ENCODE measurements at regions not wholly inside any gene's neighbourhood (a gene's known extent, or its start where the extent isn't known, plus 50 kb on each side); places are given as distances from the start of the nearest gene placed in this dataset.
A peak's percentile ranks its signal among the peaks of the same experiment; 100 is the strongest.

DNA sequence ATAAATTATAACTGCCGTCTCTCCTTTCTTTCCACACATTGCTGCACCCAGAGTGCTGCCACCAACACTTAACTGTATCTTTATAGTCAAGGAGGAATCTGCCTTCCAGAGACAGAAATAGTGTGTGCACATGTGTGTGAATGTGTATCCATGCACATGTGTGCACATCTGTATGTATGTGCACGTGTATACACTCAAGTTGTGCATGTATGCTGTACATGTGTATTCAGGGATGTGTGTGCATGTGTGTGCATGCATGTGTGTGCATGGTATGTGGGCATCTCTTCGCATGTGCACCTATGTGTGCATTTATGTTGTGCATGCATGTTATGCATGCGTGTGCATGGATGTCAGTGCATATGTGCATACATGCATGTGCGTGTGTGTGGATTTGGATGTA is 253.3 kb downstream of the KLF6 start:
- no peak for TF ChIP-seq EZH2 (IDR thresholded peaks at IDR 0.05; ENCODE audit: low read length, missing control alignments)
- TF ChIP-seq, protein P1, sequence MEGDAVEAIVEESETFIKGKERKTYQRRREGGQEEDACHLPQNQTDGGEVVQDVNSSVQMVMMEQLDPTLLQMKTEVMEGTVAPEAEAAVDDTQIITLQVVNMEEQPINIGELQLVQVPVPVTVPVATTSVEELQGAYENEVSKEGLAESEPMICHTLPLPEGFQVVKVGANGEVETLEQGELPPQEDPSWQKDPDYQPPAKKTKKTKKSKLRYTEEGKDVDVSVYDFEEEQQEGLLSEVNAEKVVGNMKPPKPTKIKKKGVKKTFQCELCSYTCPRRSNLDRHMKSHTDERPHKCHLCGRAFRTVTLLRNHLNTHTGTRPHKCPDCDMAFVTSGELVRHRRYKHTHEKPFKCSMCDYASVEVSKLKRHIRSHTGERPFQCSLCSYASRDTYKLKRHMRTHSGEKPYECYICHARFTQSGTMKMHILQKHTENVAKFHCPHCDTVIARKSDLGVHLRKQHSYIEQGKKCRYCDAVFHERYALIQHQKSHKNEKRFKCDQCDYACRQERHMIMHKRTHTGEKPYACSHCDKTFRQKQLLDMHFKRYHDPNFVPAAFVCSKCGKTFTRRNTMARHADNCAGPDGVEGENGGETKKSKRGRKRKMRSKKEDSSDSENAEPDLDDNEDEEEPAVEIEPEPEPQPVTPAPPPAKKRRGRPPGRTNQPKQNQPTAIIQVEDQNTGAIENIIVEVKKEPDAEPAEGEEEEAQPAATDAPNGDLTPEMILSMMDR (conservative IDR thresholded peaks at IDR 0.05 in 1 of 2, IDR thresholded peaks at IDR 0.05 in 1 of 2; ENCODE audit: low read depth in 1 of 2, low read length in 2 of 2), result no peak
- H2AFZ ChIP-seq (ENCODE audit: low read length), result no peak overlapping the region

DNA sequence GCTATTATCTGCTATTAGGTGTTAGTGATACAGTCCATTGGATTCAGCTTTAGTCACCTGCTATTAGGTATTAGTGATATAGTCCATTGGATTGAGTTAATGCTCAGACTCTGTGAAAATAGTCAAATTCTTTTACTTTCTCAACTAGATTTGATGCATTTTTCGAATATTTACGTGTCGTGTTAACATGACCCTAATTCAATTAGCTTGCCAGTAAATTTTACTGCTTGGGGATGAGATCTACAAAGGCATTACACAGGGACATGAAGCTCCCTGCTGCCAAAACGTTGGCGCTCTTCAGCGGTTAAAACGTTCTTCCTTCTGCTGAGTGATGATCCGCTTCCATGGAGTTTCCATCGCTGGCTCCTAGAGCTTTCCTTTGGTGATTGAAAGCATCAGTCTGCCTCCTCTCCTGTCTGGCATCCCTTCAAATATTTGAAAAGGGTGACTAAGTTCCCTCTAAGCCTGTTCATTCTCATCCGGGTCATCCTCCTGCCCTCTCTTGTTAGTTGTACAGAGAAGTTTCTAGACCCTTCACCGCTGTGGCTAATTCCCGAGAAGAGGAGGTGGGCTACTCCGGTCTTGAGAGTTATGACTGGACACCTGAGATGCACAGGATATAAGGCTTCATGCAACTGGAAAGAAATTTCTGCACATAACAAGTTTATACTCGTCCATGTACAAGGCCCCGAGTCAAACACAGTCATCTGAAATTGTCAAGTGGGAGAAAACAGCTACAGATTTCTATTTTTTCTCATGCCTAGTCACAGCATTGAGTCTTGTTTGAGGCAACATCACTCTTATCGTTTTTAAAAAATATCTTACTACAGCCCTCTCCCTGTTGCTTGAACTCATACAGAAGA is 254.0 kb downstream of the KLF6 start:
- H3K9me3 ChIP-seq (ENCODE audit: control insufficient read depth, insufficient read depth, low read depth, low read length), result no peaks in the 10 kb centered on the region
- H4K20me1 ChIP-seq (ENCODE audit: control insufficient read depth, extremely low read depth, insufficient read depth, low read length), result no peaks in the 10 kb centered on the region
- H3K27ac ChIP-seq (ENCODE audit: insufficient read depth, low read length), result no peak overlapping the region
- no peak overlapping the region for H2AFZ ChIP-seq (ENCODE audit: low read length)
- no peaks in the 10 kb centered on the region for H3K27me3 ChIP-seq (ENCODE audit: control insufficient read depth, insufficient read depth, low read length)
- no peaks in the 10 kb centered on the region for H3K79me2 ChIP-seq (ENCODE audit: control insufficient read depth, insufficient read depth, low read length)
- no peak overlapping the region for H3K4me3 ChIP-seq (replicated peaks in 1 of 4; ENCODE audit: control extremely low read depth in 1 of 4, insufficient read depth in 1 of 4, low read depth in 3 of 4, low read length in 4 of 4)
- no peaks in the 10 kb centered on the region for H3K36me3 ChIP-seq (ENCODE audit: control insufficient read depth, insufficient read depth, low read length)
- H3K9ac ChIP-seq (ENCODE audit: insufficient read depth, low read length), result no peak overlapping the region
- no peak overlapping the region for H3K4me2 ChIP-seq (ENCODE audit: extremely low read depth, insufficient read depth, low read length)
- peaks cover 13% of the 10 kb centered on the region for H3K4me1 ChIP-seq (ENCODE audit: control insufficient read depth, extremely low read depth, insufficient read depth, low read length)
- TF ChIP-seq, protein P1 (conservative IDR thresholded peaks at IDR 0.05 in 1 of 2, IDR thresholded peaks at IDR 0.05 in 1 of 2; ENCODE audit: low read depth in 1 of 2, low read length in 2 of 2), result no peak
- no peak for TF ChIP-seq EZH2 (IDR thresholded peaks at IDR 0.05; ENCODE audit: low read length, missing control alignments)
- DNase-seq (ENCODE audit: low read depth in 2 of 2), result peak in 1 of 2 donors; percentile 11

More for the DNA sequence above, 253.3 kb downstream of the KLF6 start:
- Histone ChIP-seq H3K79me2 (ENCODE audit: control insufficient read depth, insufficient read depth, low read length) (no peaks in the 10 kb centered on the region), H3K27ac (ENCODE audit: insufficient read depth, low read length) (no peak overlapping the region), H3K36me3 (ENCODE audit: control insufficient read depth, insufficient read depth, low read length) (no peaks in the 10 kb centered on the region), H3K4me2 (ENCODE audit: extremely low read depth, insufficient read depth, low read length) (no peak overlapping the region), H4K20me1 (ENCODE audit: control insufficient read depth, extremely low read depth, insufficient read depth, low read length) (no peaks in the 10 kb centered on the region), H3K4me1 (ENCODE audit: control insufficient read depth, extremely low read depth, insufficient read depth, low read length) (peaks cover 9% of the 10 kb centered on the region), H3K9me3 (ENCODE audit: control insufficient read depth, insufficient read depth, low read depth, low read length) (no peaks in the 10 kb centered on the region), H3K9ac (ENCODE audit: insufficient read depth, low read length) (no peak overlapping the region), H3K4me3 (replicated peaks in 1 of 4; ENCODE audit: control extremely low read depth in 1 of 4, insufficient read depth in 1 of 4, low read depth in 3 of 4, low read length in 4 of 4) (no peak overlapping the region), H3K27me3 (ENCODE audit: control insufficient read depth, insufficient read depth, low read length) (no peaks in the 10 kb centered on the region)
- no peak for DNase-seq (ENCODE audit: low read depth in 2 of 2)

DNA sequence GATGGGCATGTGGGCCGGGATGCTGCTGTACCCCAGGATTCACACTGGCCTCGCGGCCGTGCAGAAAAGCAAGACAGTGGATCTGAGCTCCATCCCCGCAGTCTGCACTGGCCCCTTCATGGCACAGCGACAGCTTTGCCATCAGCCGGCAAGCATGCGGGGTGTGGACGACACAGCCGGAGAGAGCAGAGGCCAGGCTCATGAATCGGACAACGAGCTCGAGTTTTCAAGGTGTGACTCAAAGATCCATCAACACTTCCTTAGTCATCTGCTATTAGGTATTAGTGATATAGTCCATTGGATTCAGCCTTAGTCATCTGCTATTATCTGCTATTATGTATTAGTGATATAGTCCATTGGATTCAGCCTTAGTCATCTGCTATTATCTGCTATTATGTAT is 254.7 kb downstream of the KLF6 start:
- Histone ChIP-seq H3K4me3 (replicated peaks in 1 of 4; ENCODE audit: control extremely low read depth in 1 of 4, insufficient read depth in 1 of 4, low read depth in 3 of 4, low read length in 4 of 4) (no peak overlapping the region), H3K27ac (ENCODE audit: insufficient read depth, low read length) (peak overlapping the region; percentile 18), H3K9me3 (ENCODE audit: control insufficient read depth, insufficient read depth, low read depth, low read length) (no peaks in the 10 kb centered on the region), H2AFZ (ENCODE audit: low read length) (no peak overlapping the region), H3K27me3 (ENCODE audit: control insufficient read depth, insufficient read depth, low read length) (no peaks in the 10 kb centered on the region), H3K4me2 (ENCODE audit: extremely low read depth, insufficient read depth, low read length) (no peak overlapping the region), H3K79me2 (ENCODE audit: control insufficient read depth, insufficient read depth, low read length) (no peaks in the 10 kb centered on the region), H3K4me1 (ENCODE audit: control insufficient read depth, extremely low read depth, insufficient read depth, low read length) (peaks cover 16% of the 10 kb centered on the region), H4K20me1 (ENCODE audit: control insufficient read depth, extremely low read depth, insufficient read depth, low read length) (no peaks in the 10 kb centered on the region), H3K9ac (ENCODE audit: insufficient read depth, low read length) (no peak overlapping the region), H3K36me3 (ENCODE audit: control insufficient read depth, insufficient read depth, low read length) (no peaks in the 10 kb centered on the region)
- DNase-seq (ENCODE audit: low read depth in 2 of 2), result peak in 1 of 2 donors; percentile 46
- TF ChIP-seq, protein P1 (conservative IDR thresholded peaks at IDR 0.05 in 1 of 2, IDR thresholded peaks at IDR 0.05 in 1 of 2; ENCODE audit: low read depth in 1 of 2, low read length in 2 of 2), result no peak
- TF ChIP-seq EZH2 (IDR thresholded peaks at IDR 0.05; ENCODE audit: low read length, missing control alignments), result no peak
